Fibroblast of lung (primary cell): ENCODE measurements at regions not wholly inside any gene's neighbourhood (a gene's known extent, or its start where the extent isn't known, plus 50 kb on each side); places are given as distances from the start of the nearest gene placed in this dataset.

Source experiments
- DNase-seq, 2 donors: peaks; one replicate each; pipeline versions ENCODE4 v3.0.0 to v3.0.0-alpha.2; 2010; ENCODE audit warnings: low read depth in 2 of 2
- H2AFZ ChIP-seq: 2 replicates; pipeline ENCODE4 v1.5.1; 2012; ENCODE audit warnings: low read length, control low read depth, inconsistent platforms
- H3K27ac ChIP-seq: 2 replicates; pipeline ENCODE4 v1.5.1; 2011; ENCODE audit warnings: low read length, control low read depth; ENCODE audit not compliant: insufficient read depth
- H3K27me3 ChIP-seq: 2 replicates; pipeline ENCODE4 v1.5.1; 2011; ENCODE audit warnings: mild to moderate bottlenecking, low read length; ENCODE audit not compliant: control insufficient read depth, insufficient read depth
- H3K36me3 ChIP-seq: 2 replicates; pipeline ENCODE4 v1.5.1; 2011; ENCODE audit warnings: low read length; ENCODE audit not compliant: control insufficient read depth, insufficient read depth
- H3K4me1 ChIP-seq: 2 replicates; pipeline ENCODE4 v1.5.1; 2011; ENCODE audit warnings: low read length; ENCODE audit not compliant: control insufficient read depth, insufficient read depth; ENCODE audit errors: extremely low read depth
- H3K4me2 ChIP-seq: 2 replicates; pipeline ENCODE4 v1.5.1; 2011; ENCODE audit warnings: low read length, control low read depth; ENCODE audit not compliant: insufficient read depth; ENCODE audit errors: extremely low read depth
- H3K4me3 ChIP-seq, 4 experiments: fragments of 200-600 bp in 1 of 4; sonication (generic) in 1 of 4; replicated peaks in 1 of 4; 2 replicates each; pipeline ENCODE4 v1.5.1; 2011 to 2016; ENCODE audit warnings: low read length in 4 of 4, low read depth in 3 of 4, mild to moderate bottlenecking in 3 of 4, control low read depth in 2 of 4, inconsistent platforms in 1 of 4, mixed read lengths in 1 of 4; ENCODE audit not compliant: insufficient read depth in 1 of 4; ENCODE audit errors: control extremely low read depth in 1 of 4
- H3K79me2 ChIP-seq: 2 replicates; pipeline ENCODE4 v1.5.1; 2012; ENCODE audit warnings: mild to moderate bottlenecking, low read length, inconsistent platforms; ENCODE audit not compliant: control insufficient read depth, insufficient read depth
- H3K9ac ChIP-seq: 2 replicates; pipeline ENCODE4 v1.5.1; 2011; ENCODE audit warnings: mild to moderate bottlenecking, low read length, control low read depth; ENCODE audit not compliant: insufficient read depth
- H3K9me3 ChIP-seq: 2 replicates; pipeline ENCODE4 v1.5.1; 2012; ENCODE audit warnings: low read depth, low read length; ENCODE audit not compliant: control insufficient read depth, insufficient read depth
- H4K20me1 ChIP-seq: 2 replicates; pipeline ENCODE4 v1.5.1; 2011; ENCODE audit warnings: low read length; ENCODE audit not compliant: control insufficient read depth, insufficient read depth; ENCODE audit errors: extremely low read depth
- CTCF ChIP-seq, 2 donors: IDR thresholded peaks in 1 of 2; conservative IDR thresholded peaks in 1 of 2; 1 replicate in 1 of 2; 2 replicates in 1 of 2; pipeline ENCODE4 v1.5.1; 2011 to 2012; ENCODE audit warnings: low read length in 2 of 2, control low read depth in 1 of 2, inconsistent platforms in 1 of 2, low read depth in 1 of 2, mild to moderate bottlenecking in 1 of 2
- EZH2 ChIP-seq: IDR thresholded peaks from 2 replicates; pipeline ENCODE4 v1.5.1; 2012; ENCODE audit warnings: low read length, control low read depth, mild to moderate bottlenecking; ENCODE audit errors: missing control alignments

GRCh38 chr1:194477908-194478307 is 1291.5 kb upstream of the B3GALT2 start:
- no peaks in the 10 kb centered on the region for H3K36me3 ChIP-seq
- TF ChIP-seq CTCF (conservative IDR thresholded peaks at IDR 0.05 in 1 of 2, IDR thresholded peaks at IDR 0.05 in 1 of 2; ENCODE audit: low read depth in 1 of 2, low read length in 2 of 2) (no peak), EZH2 (no peak)
- no peak overlapping the region for H3K4me2 ChIP-seq
- H3K79me2 ChIP-seq, result no peaks in the 10 kb centered on the region
- no peak overlapping the region for H3K27ac ChIP-seq
- H3K9me3 ChIP-seq, result no peaks in the 10 kb centered on the region
- no peaks in the 10 kb centered on the region for H3K27me3 ChIP-seq
- no peak overlapping the region for H3K4me3 ChIP-seq
- H3K9ac ChIP-seq, result no peak overlapping the region
- H3K4me1 ChIP-seq, result no peaks in the 10 kb centered on the region
- no peak for DNase-seq
- H4K20me1 ChIP-seq, result no peaks in the 10 kb centered on the region
- no peak overlapping the region for H2AFZ ChIP-seq

GRCh38 chr1:194476872-194477271 is 1290.5 kb upstream of the B3GALT2 start:
- Histone ChIP-seq H3K4me1 (no peaks in the 10 kb centered on the region), H3K4me2 (no peak overlapping the region), H3K27me3 (no peaks in the 10 kb centered on the region), H3K79me2 (no peaks in the 10 kb centered on the region), H3K4me3 (no peak overlapping the region), H3K9ac (no peak overlapping the region), H3K27ac (no peak overlapping the region), H4K20me1 (no peaks in the 10 kb centered on the region), H3K9me3 (no peaks in the 10 kb centered on the region), H2AFZ (no peak overlapping the region), H3K36me3 (no peaks in the 10 kb centered on the region)
- peak in 1 of 2 donors; percentile 29 for DNase-seq
- TF ChIP-seq EZH2 (no peak), CTCF (conservative IDR thresholded peaks at IDR 0.05 in 1 of 2, IDR thresholded peaks at IDR 0.05 in 1 of 2; ENCODE audit: low read depth in 1 of 2, low read length in 2 of 2) (no peak)

- TF ChIP-seq CTCF (conservative IDR thresholded peaks at IDR 0.05 in 1 of 2, IDR thresholded peaks at IDR 0.05 in 1 of 2; ENCODE audit: low read depth in 1 of 2, low read length in 2 of 2) (no peak), EZH2 (no peak)
- Histone ChIP-seq H3K27me3 (no peaks in the 10 kb centered on the region), H3K4me3 (no peak overlapping the region), H3K27ac (no peak overlapping the region), H3K36me3 (no peaks in the 10 kb centered on the region), H3K79me2 (no peaks in the 10 kb centered on the region), H3K4me1 (no peaks in the 10 kb centered on the region), H3K9ac (no peak overlapping the region), H3K4me2 (no peak overlapping the region), H4K20me1 (no peaks in the 10 kb centered on the region), H2AFZ (no peak overlapping the region), H3K9me3 (no peaks in the 10 kb centered on the region)
- DNase-seq, result no peak
Measured at GRCh38 chr1:194476351-194476750, 1289.9 kb upstream of the B3GALT2 start.
